ENCODE measurements at regions not wholly inside any gene's neighbourhood (a gene's known extent, or its start where the extent isn't known, plus 50 kb on each side); places are given as distances from the start of the nearest gene placed in this dataset.

- TF ChIP-seq CTCF (IDR thresholded peaks at IDR 0.05) (no peak), POLR2AphosphoS5 (IDR thresholded peaks at IDR 0.05) (no peak), EP300 (IDR thresholded peaks at IDR 0.05; ENCODE audit: low read depth) (no peak), POLR2A (IDR thresholded peaks at IDR 0.05) (no peak)
Measured at GRCh38 chrX:39667191-39667590, 430.6 kb downstream of the BCOR start.

Measured in transverse colon (tissue), 4 donors.